GM23338 (cell line): ENCODE measurements at regions not wholly inside any gene's neighbourhood (a gene's known extent, or its start where the extent isn't known, plus 50 kb on each side); places are given as distances from the start of the nearest gene placed in this dataset.

Experiments used
- ATAC-seq: fragments of 200-7000 bp; cut with Tn5 transposase; 3 replicates; pipeline ENCODE4 v1.9.1; 2020
- DNase-seq: peaks from one replicate; pipeline ENCODE4 v3.0.0-alpha.2; 2015; ENCODE audit warnings: low spot score
- H2AFZ ChIP-seq: fragments of 200-600 bp; sonication (generic); 2 replicates; pipeline ENCODE4 v1.8.0; 2016; ENCODE audit warnings: antibody characterized with exemption, mild to moderate bottlenecking, moderate library complexity
- H3F3A ChIP-seq: fragments of 200-600 bp; sonication (generic); replicated peaks from 2 replicates; pipeline ENCODE4 v1.8.0; 2017; ENCODE audit warnings: antibody characterized with exemption, mixed run types, low read depth
- H3K27ac ChIP-seq: fragments of 200-600 bp; sonication (generic); 2 replicates; pipeline ENCODE4 v1.6.1; 2016; ENCODE audit warnings: low read depth
- H3K27me3 ChIP-seq: fragments of 200-600 bp; sonication (generic); 2 replicates; pipeline ENCODE4 v1.8.0; 2016; ENCODE audit warnings: mild to moderate bottlenecking, mixed run types, moderate library complexity; ENCODE audit not compliant: insufficient read depth
- H3K36me3 ChIP-seq: fragments of 200-600 bp; sonication (generic); 2 replicates; pipeline ENCODE4 v1.8.0; 2016; ENCODE audit warnings: mild to moderate bottlenecking; ENCODE audit not compliant: insufficient read depth
- H3K4me1 ChIP-seq: fragments of 200-600 bp; sonication (generic); 2 replicates; pipeline ENCODE4 v1.8.0; 2016; ENCODE audit warnings: mild to moderate bottlenecking, moderate library complexity; ENCODE audit not compliant: insufficient read depth
- H3K4me2 ChIP-seq: fragments of 200-600 bp; sonication (generic); 2 replicates; pipeline ENCODE4 v1.7.1; 2017; ENCODE audit warnings: mixed run types
- H3K4me3 ChIP-seq: fragments of 200-600 bp; sonication (generic); 2 replicates; pipeline ENCODE4 v1.6.1; 2016; ENCODE audit warnings: mixed run types
- H3K79me2 ChIP-seq: fragments of 200-600 bp; sonication (generic); replicated peaks from 2 replicates; pipeline ENCODE4 v1.8.0; 2017; ENCODE audit warnings: mild to moderate bottlenecking; ENCODE audit not compliant: insufficient read depth
- H3K9me2 ChIP-seq: fragments of 200-600 bp; sonication (generic); 2 replicates; pipeline ENCODE4 v1.8.0; 2017; ENCODE audit not compliant: insufficient read depth
- H4K20me1 ChIP-seq: fragments of 200-600 bp; sonication (generic); replicated peaks from 2 replicates; pipeline ENCODE4 v1.8.0; 2017; ENCODE audit warnings: mild to moderate bottlenecking; ENCODE audit not compliant: insufficient read depth
- H3K27ac Mint-ChIP-seq: 2 replicates; pipeline ENCODE4 v1.8.0; 2020; ENCODE audit warnings: inconsistent platforms, mild to moderate bottlenecking, moderate library complexity, mixed read lengths
- H3K27me3 Mint-ChIP-seq: 3 replicates; pipeline ENCODE4 v1.8.0; 2022; ENCODE audit warnings: low read depth, mild to moderate bottlenecking, moderate library complexity, mixed read lengths, inconsistent platforms; ENCODE audit not compliant: insufficient read depth, poor library complexity
- H3K36me3 Mint-ChIP-seq: 3 replicates; pipeline ENCODE4 v1.8.0; 2021; ENCODE audit warnings: low read depth, mild to moderate bottlenecking, inconsistent platforms, moderate library complexity, mixed read lengths
- H3K4me1 Mint-ChIP-seq: 3 replicates; pipeline ENCODE4 v1.8.0; 2020; ENCODE audit warnings: mild to moderate bottlenecking, inconsistent platforms, mixed read lengths
- H3K4me3 Mint-ChIP-seq: 3 replicates; pipeline ENCODE4 v1.8.0; 2021; ENCODE audit warnings: moderate library complexity, mild to moderate bottlenecking, inconsistent platforms, mixed read lengths
- H3K9me3 Mint-ChIP-seq: 3 replicates; pipeline ENCODE4 v1.8.0; 2020; ENCODE audit warnings: moderate library complexity, mild to moderate bottlenecking, inconsistent platforms, mixed read lengths
- EZH2 ChIP-seq: fragments of 200-600 bp; sonication (generic); IDR thresholded peaks from one replicate; pipeline ENCODE4 v1.8.0; 2017; ENCODE audit warnings: antibody characterized with exemption, mild to moderate bottlenecking, low read depth; ENCODE audit not compliant: unreplicated experiment
- NANOG ChIP-seq: IDR thresholded peaks from 2 replicates; pipeline ENCODE4 v1.6.1; 2016; ENCODE audit warnings: antibody characterized with exemption, borderline replicate concordance
- POLR2AphosphoS5 ChIP-seq: IDR thresholded peaks from 2 replicates; pipeline ENCODE4 v1.6.1; 2016; ENCODE audit warnings: antibody characterized with exemption, low read depth
- STAT1 ChIP-seq: IDR thresholded peaks from one replicate; pipeline ENCODE4 v1.6.1; 2016; ENCODE audit warnings: antibody characterized with exemption; ENCODE audit not compliant: unreplicated experiment
- ZNF114 ChIP-seq: fragments of 250-450 bp; sonication (Bioruptor Pico); IDR thresholded peaks from 2 replicates; pipeline ENCODE4 v1.5.0; 2020; ENCODE audit warnings: mild to moderate bottlenecking, moderate library complexity
- TF ChIP-seq, protein P1 (sequence below): fragments of 250-450 bp; sonication (Bioruptor Pico); IDR thresholded peaks from 2 replicates; pipeline ENCODE4 v1.5.0; 2020; ENCODE audit warnings: mild to moderate bottlenecking, moderate library complexity
- TF ChIP-seq, protein P2 (sequence below): IDR thresholded peaks from 2 replicates; pipeline ENCODE4 v1.6.1; 2016; ENCODE audit warnings: antibody characterized with exemption

DNA sequence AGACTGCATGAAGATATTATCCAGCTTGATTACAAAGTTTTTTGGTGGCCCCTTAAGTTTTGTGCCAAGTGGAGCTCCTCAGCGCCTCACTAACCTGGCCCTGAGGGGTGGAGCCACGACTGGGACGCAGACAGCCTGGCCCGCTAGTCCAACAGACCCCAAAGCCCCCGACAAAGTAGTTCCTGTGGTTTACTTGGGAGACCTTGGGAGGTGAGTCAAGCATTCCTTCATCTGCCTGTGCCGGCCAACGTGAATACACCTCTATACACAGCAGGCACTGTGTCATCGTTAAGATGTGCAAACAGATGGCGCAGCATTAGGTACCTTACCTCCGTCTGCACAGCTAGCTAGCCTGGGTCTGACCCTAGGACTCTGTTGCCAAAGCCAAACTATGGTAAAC lies 55.0 kb upstream of the LAMA1 start (continued):
- TF ChIP-seq, protein P1, sequence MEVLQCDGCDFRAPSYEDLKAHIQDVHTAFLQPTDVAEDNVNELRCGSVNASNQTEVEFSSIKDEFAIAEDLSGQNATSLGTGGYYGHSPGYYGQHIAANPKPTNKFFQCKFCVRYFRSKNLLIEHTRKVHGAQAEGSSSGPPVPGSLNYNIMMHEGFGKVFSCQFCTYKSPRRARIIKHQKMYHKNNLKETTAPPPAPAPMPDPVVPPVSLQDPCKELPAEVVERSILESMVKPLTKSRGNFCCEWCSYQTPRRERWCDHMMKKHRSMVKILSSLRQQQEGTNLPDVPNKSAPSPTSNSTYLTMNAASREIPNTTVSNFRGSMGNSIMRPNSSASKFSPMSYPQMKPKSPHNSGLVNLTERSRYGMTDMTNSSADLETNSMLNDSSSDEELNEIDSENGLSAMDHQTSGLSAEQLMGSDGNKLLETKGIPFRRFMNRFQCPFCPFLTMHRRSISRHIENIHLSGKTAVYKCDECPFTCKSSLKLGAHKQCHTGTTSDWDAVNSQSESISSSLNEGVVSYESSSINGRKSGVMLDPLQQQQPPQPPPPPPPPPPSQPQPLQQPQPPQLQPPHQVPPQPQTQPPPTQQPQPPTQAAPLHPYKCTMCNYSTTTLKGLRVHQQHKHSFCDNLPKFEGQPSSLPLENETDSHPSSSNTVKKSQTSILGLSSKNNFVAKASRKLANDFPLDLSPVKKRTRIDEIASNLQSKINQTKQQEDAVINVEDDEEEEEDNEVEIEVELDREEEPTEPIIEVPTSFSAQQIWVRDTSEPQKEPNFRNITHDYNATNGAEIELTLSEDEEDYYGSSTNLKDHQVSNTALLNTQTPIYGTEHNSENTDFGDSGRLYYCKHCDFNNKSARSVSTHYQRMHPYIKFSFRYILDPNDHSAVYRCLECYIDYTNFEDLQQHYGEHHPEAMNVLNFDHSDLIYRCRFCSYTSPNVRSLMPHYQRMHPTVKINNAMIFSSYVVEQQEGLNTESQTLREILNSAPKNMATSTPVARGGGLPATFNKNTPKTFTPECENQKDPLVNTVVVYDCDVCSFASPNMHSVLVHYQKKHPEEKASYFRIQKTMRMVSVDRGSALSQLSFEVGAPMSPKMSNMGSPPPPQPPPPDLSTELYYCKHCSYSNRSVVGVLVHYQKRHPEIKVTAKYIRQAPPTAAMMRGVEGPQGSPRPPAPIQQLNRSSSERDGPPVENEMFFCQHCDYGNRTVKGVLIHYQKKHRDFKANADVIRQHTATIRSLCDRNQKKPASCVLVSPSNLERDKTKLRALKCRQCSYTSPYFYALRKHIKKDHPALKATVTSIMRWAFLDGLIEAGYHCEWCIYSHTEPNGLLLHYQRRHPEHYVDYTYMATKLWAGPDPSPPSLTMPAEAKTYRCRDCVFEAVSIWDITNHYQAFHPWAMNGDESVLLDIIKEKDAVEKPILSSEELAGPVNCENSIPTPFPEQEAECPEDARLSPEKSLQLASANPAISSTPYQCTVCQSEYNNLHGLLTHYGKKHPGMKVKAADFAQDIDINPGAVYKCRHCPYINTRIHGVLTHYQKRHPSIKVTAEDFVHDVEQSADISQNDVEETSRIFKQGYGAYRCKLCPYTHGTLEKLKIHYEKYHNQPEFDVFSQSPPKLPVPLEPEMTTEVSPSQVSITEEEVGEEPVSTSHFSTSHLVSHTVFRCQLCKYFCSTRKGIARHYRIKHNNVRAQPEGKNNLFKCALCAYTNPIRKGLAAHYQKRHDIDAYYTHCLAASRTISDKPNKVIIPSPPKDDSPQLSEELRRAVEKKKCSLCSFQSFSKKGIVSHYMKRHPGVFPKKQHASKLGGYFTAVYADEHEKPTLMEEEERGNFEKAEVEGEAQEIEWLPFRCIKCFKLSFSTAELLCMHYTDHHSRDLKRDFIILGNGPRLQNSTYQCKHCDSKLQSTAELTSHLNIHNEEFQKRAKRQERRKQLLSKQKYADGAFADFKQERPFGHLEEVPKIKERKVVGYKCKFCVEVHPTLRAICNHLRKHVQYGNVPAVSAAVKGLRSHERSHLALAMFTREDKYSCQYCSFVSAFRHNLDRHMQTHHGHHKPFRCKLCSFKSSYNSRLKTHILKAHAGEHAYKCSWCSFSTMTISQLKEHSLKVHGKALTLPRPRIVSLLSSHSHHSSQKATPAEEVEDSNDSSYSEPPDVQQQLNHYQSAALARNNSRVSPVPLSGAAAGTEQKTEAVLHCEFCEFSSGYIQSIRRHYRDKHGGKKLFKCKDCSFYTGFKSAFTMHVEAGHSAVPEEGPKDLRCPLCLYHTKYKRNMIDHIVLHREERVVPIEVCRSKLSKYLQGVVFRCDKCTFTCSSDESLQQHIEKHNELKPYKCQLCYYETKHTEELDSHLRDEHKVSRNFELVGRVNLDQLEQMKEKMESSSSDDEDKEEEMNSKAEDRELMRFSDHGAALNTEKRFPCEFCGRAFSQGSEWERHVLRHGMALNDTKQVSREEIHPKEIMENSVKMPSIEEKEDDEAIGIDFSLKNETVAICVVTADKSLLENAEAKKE, result no peak
- TF ChIP-seq, protein P2, sequence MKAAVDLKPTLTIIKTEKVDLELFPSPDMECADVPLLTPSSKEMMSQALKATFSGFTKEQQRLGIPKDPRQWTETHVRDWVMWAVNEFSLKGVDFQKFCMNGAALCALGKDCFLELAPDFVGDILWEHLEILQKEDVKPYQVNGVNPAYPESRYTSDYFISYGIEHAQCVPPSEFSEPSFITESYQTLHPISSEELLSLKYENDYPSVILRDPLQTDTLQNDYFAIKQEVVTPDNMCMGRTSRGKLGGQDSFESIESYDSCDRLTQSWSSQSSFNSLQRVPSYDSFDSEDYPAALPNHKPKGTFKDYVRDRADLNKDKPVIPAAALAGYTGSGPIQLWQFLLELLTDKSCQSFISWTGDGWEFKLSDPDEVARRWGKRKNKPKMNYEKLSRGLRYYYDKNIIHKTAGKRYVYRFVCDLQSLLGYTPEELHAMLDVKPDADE, result no peak

DNA sequence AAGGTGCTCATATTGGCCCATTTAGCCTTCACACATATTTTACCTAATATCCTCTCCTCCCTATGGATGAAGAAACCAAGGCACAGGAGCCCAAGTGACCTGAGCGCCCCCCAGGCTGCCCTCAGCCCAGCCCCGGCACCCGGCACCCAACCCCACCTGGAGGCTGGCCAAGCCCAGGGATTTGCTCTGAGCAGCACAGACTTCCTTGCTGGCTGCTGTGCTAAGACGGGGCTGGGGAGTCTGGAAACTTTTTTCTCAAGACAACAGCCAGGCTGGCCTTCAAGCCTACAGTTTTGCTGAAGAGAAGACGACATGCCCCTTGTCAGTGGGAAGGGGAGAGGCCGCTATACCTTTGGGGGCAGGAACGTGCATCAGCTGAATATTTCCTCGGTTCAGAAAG lies 52.7 kb upstream of the LAMA1 start:
- no peaks in the 10 kb centered on the region for H3K27me3 ChIP-seq
- no peaks in the 10 kb centered on the region for H3K9me3 Mint-ChIP-seq
- no peaks in the 10 kb centered on the region for H3K9me2 ChIP-seq
- peaks cover 5% of the 10 kb centered on the region; the same call in 2 of the 3 replicates for H3K4me1 Mint-ChIP-seq
- peaks cover 3% of the 10 kb centered on the region for H3K27me3 Mint-ChIP-seq
- no peaks in the 10 kb centered on the region for H3K4me1 ChIP-seq
- H3K36me3 ChIP-seq, result no peaks in the 10 kb centered on the region
- H3K36me3 Mint-ChIP-seq, result no peaks in the 10 kb centered on the region
- H3K79me2 ChIP-seq, result no peaks in the 10 kb centered on the region
- H4K20me1 ChIP-seq, result no peaks in the 10 kb centered on the region
- no peak overlapping the region for H3K4me3 ChIP-seq
- DNase-seq (no peak), ATAC-seq (no peak)
- no peak overlapping the region for H3K27ac ChIP-seq
- H2AFZ ChIP-seq, result no peak overlapping the region
- no peak overlapping the region for H3K27ac Mint-ChIP-seq
- H3K4me2 ChIP-seq, result no peak overlapping the region
- no peak overlapping the region for H3K4me3 Mint-ChIP-seq
- H3F3A ChIP-seq, result no peaks in the 10 kb centered on the region
- TF ChIP-seq STAT1, result no peak
- no peak for TF ChIP-seq ZNF114
- no peak for TF ChIP-seq NANOG
- TF ChIP-seq, protein P1, result no peak
- TF ChIP-seq EZH2, result no peak
- no peak for TF ChIP-seq POLR2AphosphoS5
- TF ChIP-seq, protein P2, result no peak
